IMR-90 (cell line): ENCODE measurements at regions not wholly inside any gene's neighbourhood (a gene's known extent, or its start where the extent isn't known, plus 50 kb on each side); places are given as distances from the start of the nearest gene placed in this dataset.

Experiments used
- ATAC-seq: fragments of 200-7000 bp; cut with Tn5 transposase; 2 replicates; pipeline ENCODE4 v1.9.1; 2020; ENCODE audit warnings: low read depth, mild to moderate bottlenecking, moderate library complexity
- BruUV-seq: library from RNA; stranded (reverse); fragments of 400-500 nt; replicated peaks from 2 replicates; lab custom pipeline; 2021; lab: Mats Ljungman, UMichigan
- CTCF ChIA-PET: fragments of 300-600 bp; formaldehyde crosslinking; extraction: SDS; loops from one replicate; lab custom pipeline; 2021; ENCODE audit warnings: antibody characterized with exemption; lab: Yijun Ruan, JAX
- POLR2A ChIA-PET: fragments of 300-600 bp; sonication (Branson Sonifier 250); formaldehyde crosslinking; loops from one replicate; lab custom pipeline; 2022; ENCODE audit warnings: antibody characterized with exemption; ENCODE audit not compliant: unreplicated experiment; lab: Charles Lee
- DNase-seq: peaks from one replicate; pipeline ENCODE4 v3.0.0; 2013
- H2AFZ ChIP-seq: replicated peaks from 2 replicates; pipeline ENCODE3; 2013; ENCODE audit warnings: low read length, mild to moderate bottlenecking; ENCODE audit not compliant: poor library complexity
- H2AK5ac ChIP-seq: 2 replicates; pipeline ENCODE4 v1.6.1; 2013; ENCODE audit warnings: low read depth, low read length, inconsistent platforms
- H2AK9ac ChIP-seq: replicated peaks from 2 replicates; pipeline ENCODE3; 2013; ENCODE audit warnings: mild to moderate bottlenecking, low read depth, low read length, moderate library complexity; ENCODE audit not compliant: poor library complexity
- H2BK120ac ChIP-seq: 2 replicates; pipeline ENCODE4 v1.6.1; 2013; ENCODE audit warnings: low read depth, low read length, inconsistent platforms
- H2BK15ac ChIP-seq: 3 replicates; pipeline ENCODE4 v1.6.1; 2013; ENCODE audit warnings: low read depth, low read length, inconsistent platforms
- H2BK20ac ChIP-seq: 2 replicates; pipeline ENCODE4 v1.6.1; 2013; ENCODE audit warnings: low read depth, mild to moderate bottlenecking, inconsistent platforms, low read length, moderate library complexity
- H2BK5ac ChIP-seq: 2 replicates; pipeline ENCODE4 v1.6.1; 2013; ENCODE audit warnings: mild to moderate bottlenecking, low read depth, low read length, inconsistent platforms; ENCODE audit not compliant: poor library complexity, severe bottlenecking
- H3K14ac ChIP-seq: replicated peaks from 2 replicates; pipeline ENCODE4 v1.6.1; 2013; ENCODE audit warnings: low read depth, low read length, inconsistent platforms
- H3K18ac ChIP-seq: 2 replicates; pipeline ENCODE4 v1.6.1; 2013; ENCODE audit warnings: low read depth, low read length, control low read depth
- H3K23ac ChIP-seq: 2 replicates; pipeline ENCODE4 v1.6.1; 2013; ENCODE audit warnings: low read depth, low read length, inconsistent platforms
- H3K27ac ChIP-seq: 2 replicates; pipeline ENCODE4 v1.5.1; 2013; ENCODE audit warnings: mild to moderate bottlenecking, control low read depth, low read length; ENCODE audit not compliant: insufficient read depth
- H3K27me3 ChIP-seq: 2 replicates; pipeline ENCODE4 v1.6.1; 2013; ENCODE audit warnings: low read length; ENCODE audit not compliant: control insufficient read depth, insufficient read depth
- H3K36me3 ChIP-seq: 2 replicates; pipeline ENCODE4 v1.6.1; 2013; ENCODE audit warnings: low read length, mixed read lengths; ENCODE audit not compliant: control insufficient read depth, insufficient read depth
- H3K4ac ChIP-seq: 2 replicates; pipeline ENCODE4 v1.6.1; 2013; ENCODE audit warnings: low read depth, low read length, inconsistent platforms
- H3K4me1 ChIP-seq: 2 replicates; pipeline ENCODE4 v1.6.1; 2013; ENCODE audit warnings: low read length, mixed read lengths; ENCODE audit not compliant: control insufficient read depth, insufficient read depth
- H3K4me2 ChIP-seq: 2 replicates; pipeline ENCODE4 v1.6.1; 2013; ENCODE audit warnings: low read depth, mild to moderate bottlenecking, control low read depth, low read length, moderate library complexity
- H3K4me3 ChIP-seq: 2 replicates; pipeline ENCODE4 v1.5.1; 2013; ENCODE audit warnings: low read depth, mild to moderate bottlenecking, control low read depth, low read length, moderate library complexity; ENCODE audit not compliant: insufficient read depth
- H3K56ac ChIP-seq: 2 replicates; pipeline ENCODE4 v1.6.1; 2013; ENCODE audit warnings: low read length, inconsistent platforms; ENCODE audit not compliant: insufficient read depth; ENCODE audit errors: extremely low read depth
- H3K79me1 ChIP-seq, 2 experiments: 2 replicates each; pipeline ENCODE4 v1.6.1; 2013; ENCODE audit warnings: low read length in 2 of 2, inconsistent platforms in 1 of 2, low read depth in 1 of 2
- H3K9ac ChIP-seq: 2 replicates; pipeline ENCODE4 v1.6.1; 2013; ENCODE audit warnings: low read depth, low read length, control low read depth
- H3K9me1 ChIP-seq: 2 replicates; pipeline ENCODE4 v1.6.1; 2013; ENCODE audit warnings: low read length, inconsistent platforms; ENCODE audit not compliant: insufficient read depth
- H3K9me3 ChIP-seq: 2 replicates; pipeline ENCODE4 v1.6.1; 2013; ENCODE audit warnings: low read length; ENCODE audit not compliant: control insufficient read depth, insufficient read depth
- H4K20me1 ChIP-seq: 2 replicates; pipeline ENCODE4 v1.6.1; 2013; ENCODE audit warnings: low read length, inconsistent platforms; ENCODE audit not compliant: insufficient read depth
- H4K5ac ChIP-seq: 2 replicates; pipeline ENCODE4 v1.6.1; 2013; ENCODE audit warnings: mild to moderate bottlenecking, low read depth, low read length, control low read depth
- H4K8ac ChIP-seq, 2 experiments: 2 replicates each; pipeline ENCODE4 v1.6.1; 2013; ENCODE audit warnings: low read depth in 2 of 2, low read length in 2 of 2, control low read depth in 1 of 2, inconsistent platforms in 1 of 2
- H4K91ac ChIP-seq: 2 replicates; pipeline ENCODE4 v1.6.1; 2013; ENCODE audit warnings: low read depth, low read length, inconsistent platforms; ENCODE audit not compliant: insufficient read depth
- CEBPB ChIP-seq: IDR thresholded peaks from 2 replicates; pipeline ENCODE4 v1.6.1; 2012; ENCODE audit warnings: low read depth, low read length, improper control_type of control experiment
- CTCF ChIP-seq: conservative IDR thresholded peaks from 2 replicates; pipeline ENCODE4 v1.5.1; 2012; ENCODE audit warnings: mild to moderate bottlenecking, low read depth, low read length, improper control_type of control experiment
- FOS ChIP-seq: fragments of 150-350 bp; IDR thresholded peaks from 2 replicates; pipeline ENCODE4 v1.6.1; 2016; ENCODE audit warnings: low read depth, low read length
- MAZ ChIP-seq: IDR thresholded peaks from 2 replicates; pipeline ENCODE4 v1.6.1; 2012; ENCODE audit warnings: low read depth, mild to moderate bottlenecking, low read length, improper control_type of control experiment, moderate library complexity, borderline replicate concordance
- NFE2L2 ChIP-seq: fragments of 150-350 bp; IDR thresholded peaks from 2 replicates; pipeline ENCODE4 v1.6.1; 2016; ENCODE audit warnings: low read depth, mild to moderate bottlenecking, low read length
- RCOR1 ChIP-seq: IDR thresholded peaks from 2 replicates; pipeline ENCODE4 v1.6.1; 2012; ENCODE audit warnings: mild to moderate bottlenecking, low read length, improper control_type of control experiment; ENCODE audit not compliant: insufficient replicate concordance
- RFX5 ChIP-seq: IDR thresholded peaks from 2 replicates; pipeline ENCODE4 v1.8.0; 2012; ENCODE audit warnings: low read depth, mild to moderate bottlenecking, low read length, moderate library complexity
- WGBS, 2 experiments: methylation state at CpG; one replicate each; pipeline versions ENCODE4 v1.1.5 to v1.1.7; 2013; ENCODE audit warnings: missing lambda C conversion rate in 2 of 2; ENCODE audit not compliant: insufficient read length in 1 of 2; ENCODE audit errors: extremely low coverage in 2 of 2; 5-methylcytosine and 5-hydroxymethylcytosine counted together
- dilution Hi-C: fragments of 300-500 bp; cut with HindIII; formaldehyde crosslinking; loops from one replicate; pipeline ENCODE4 v1.14.3; 2018; ENCODE audit warnings: low sequenced_read_pairs; ENCODE audit not compliant: unreplicated experiment
- in situ Hi-C: fragments of 300-500 bp; cut with MboI; formaldehyde crosslinking; loops from 3 replicates; pipeline ENCODE4 v1.14.3; 2019; ENCODE audit warnings: low sequenced_read_pairs, inconsistent platforms, mixed read lengths
- intact Hi-C: fragments of 100-400 bp; cut with micrococcal nuclease; formaldehyde crosslinking; loops from 2 replicates; pipeline ENCODE4 v1.10.0; 2022
- TF ChIP-seq, protein P1 (sequence below): fragments of 150-350 bp; IDR thresholded peaks from 2 replicates; pipeline ENCODE4 v1.6.1; 2016; ENCODE audit warnings: low read depth, mild to moderate bottlenecking, low read length, moderate library complexity, borderline replicate concordance

GRCh38 chr20:22383156-22383555 lies 201.2 kb downstream of the FOXA2 start:
- dilution Hi-C loops: no loop called here
- no peaks in the 10 kb centered on the region for H3K9me1 ChIP-seq
- H4K91ac ChIP-seq: no peak overlapping the region
- CTCF ChIA-PET: no interaction called here
- H2AFZ ChIP-seq: no peak overlapping the region
- H3K9ac ChIP-seq: no peak overlapping the region
- no peak overlapping the region for H2BK120ac ChIP-seq
- no peak overlapping the region for H2BK5ac ChIP-seq
- no peaks in the 10 kb centered on the region for H3K4me1 ChIP-seq
- no peak overlapping the region for H3K14ac ChIP-seq
- H4K5ac ChIP-seq: no peak overlapping the region
- H3K79me1 ChIP-seq: no peaks in the 10 kb centered on the region
- H3K4me2 ChIP-seq: no peak overlapping the region
- TF ChIP-seq, protein P1, sequence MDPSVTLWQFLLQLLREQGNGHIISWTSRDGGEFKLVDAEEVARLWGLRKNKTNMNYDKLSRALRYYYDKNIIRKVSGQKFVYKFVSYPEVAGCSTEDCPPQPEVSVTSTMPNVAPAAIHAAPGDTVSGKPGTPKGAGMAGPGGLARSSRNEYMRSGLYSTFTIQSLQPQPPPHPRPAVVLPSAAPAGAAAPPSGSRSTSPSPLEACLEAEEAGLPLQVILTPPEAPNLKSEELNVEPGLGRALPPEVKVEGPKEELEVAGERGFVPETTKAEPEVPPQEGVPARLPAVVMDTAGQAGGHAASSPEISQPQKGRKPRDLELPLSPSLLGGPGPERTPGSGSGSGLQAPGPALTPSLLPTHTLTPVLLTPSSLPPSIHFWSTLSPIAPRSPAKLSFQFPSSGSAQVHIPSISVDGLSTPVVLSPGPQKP: no peak
- TF ChIP-seq RCOR1 (no peak), RFX5 (no peak), FOS (no peak), CEBPB (no peak), CTCF (no peak), NFE2L2 (no peak), MAZ (no peak)
- H3K36me3 ChIP-seq: no peaks in the 10 kb centered on the region
- in situ Hi-C loops: no loop called here
- no CpG with 5 or more reads among the region's 4 CpGs for whole genome bisulfite sequencing, 2 experiments
- intact Hi-C loops: no loop called here
- no peak overlapping the region for H3K23ac ChIP-seq
- no peaks in the 10 kb centered on the region for H4K20me1 ChIP-seq
- BruUV-seq: no TSS peak
- POLR2A ChIA-PET: no interaction called here
- ATAC-seq (no peak), DNase-seq (no peak)
- no peaks in the 10 kb centered on the region for H3K9me3 ChIP-seq
- H2BK20ac ChIP-seq: no peak overlapping the region
- no peak overlapping the region for H2BK15ac ChIP-seq
- no peaks in the 10 kb centered on the region for H3K27me3 ChIP-seq
- H3K18ac ChIP-seq: no peak overlapping the region
- H2AK9ac ChIP-seq: no peak overlapping the region
- no peak overlapping the region for H4K8ac ChIP-seq
- H3K4ac ChIP-seq: no peak overlapping the region
- H3K4me3 ChIP-seq: no peak overlapping the region
- H2AK5ac ChIP-seq: no peak overlapping the region
- no peak overlapping the region for H3K27ac ChIP-seq
- H3K56ac ChIP-seq: no peak overlapping the region
